OCI-LY1 (cell line): ENCODE measurements at regions not wholly inside any gene's neighbourhood (a gene's known extent, or its start where the extent isn't known, plus 50 kb on each side); places are given as distances from the start of the nearest gene placed in this dataset.

Experiments used
- EZH2 ChIP-seq: fragments of 200-600 bp; sonication (generic), shearing (Covaris generic); IDR thresholded peaks from 2 replicates; pipeline ENCODE4 v1.8.0; 2017; ENCODE audit warnings: borderline replicate concordance, mixed run types, mild to moderate bottlenecking, antibody characterized with exemption, low read length, moderate library complexity, mixed read lengths
- TF ChIP-seq, protein P1 (sequence below): fragments of 200-600 bp; sonication (generic), shearing (Covaris generic); IDR thresholded peaks from 2 replicates; pipeline ENCODE4 v1.5.1; 2017; ENCODE audit warnings: mild to moderate bottlenecking, antibody characterized with exemption, low read length, moderate library complexity, mixed read lengths

- TF ChIP-seq, protein P1, sequence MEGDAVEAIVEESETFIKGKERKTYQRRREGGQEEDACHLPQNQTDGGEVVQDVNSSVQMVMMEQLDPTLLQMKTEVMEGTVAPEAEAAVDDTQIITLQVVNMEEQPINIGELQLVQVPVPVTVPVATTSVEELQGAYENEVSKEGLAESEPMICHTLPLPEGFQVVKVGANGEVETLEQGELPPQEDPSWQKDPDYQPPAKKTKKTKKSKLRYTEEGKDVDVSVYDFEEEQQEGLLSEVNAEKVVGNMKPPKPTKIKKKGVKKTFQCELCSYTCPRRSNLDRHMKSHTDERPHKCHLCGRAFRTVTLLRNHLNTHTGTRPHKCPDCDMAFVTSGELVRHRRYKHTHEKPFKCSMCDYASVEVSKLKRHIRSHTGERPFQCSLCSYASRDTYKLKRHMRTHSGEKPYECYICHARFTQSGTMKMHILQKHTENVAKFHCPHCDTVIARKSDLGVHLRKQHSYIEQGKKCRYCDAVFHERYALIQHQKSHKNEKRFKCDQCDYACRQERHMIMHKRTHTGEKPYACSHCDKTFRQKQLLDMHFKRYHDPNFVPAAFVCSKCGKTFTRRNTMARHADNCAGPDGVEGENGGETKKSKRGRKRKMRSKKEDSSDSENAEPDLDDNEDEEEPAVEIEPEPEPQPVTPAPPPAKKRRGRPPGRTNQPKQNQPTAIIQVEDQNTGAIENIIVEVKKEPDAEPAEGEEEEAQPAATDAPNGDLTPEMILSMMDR = no peak
- TF ChIP-seq EZH2 = no peak
Observed at GRCh38 chr14:98802044-98802443, 470.0 kb downstream of the BCL11B start.
